GM23338 (cell line): ENCODE measurements at regions not wholly inside any gene's neighbourhood (a gene's known extent, or its start where the extent isn't known, plus 50 kb on each side); places are given as distances from the start of the nearest gene placed in this dataset.

Source experiments
- ATAC-seq: fragments of 200-7000 bp; cut with Tn5 transposase; 3 replicates; pipeline ENCODE4 v1.9.1; 2020
- DNase-seq: peaks from one replicate; pipeline ENCODE4 v3.0.0-alpha.2; 2015; ENCODE audit warnings: low spot score
- H2AFZ ChIP-seq: fragments of 200-600 bp; sonication (generic); 2 replicates; pipeline ENCODE4 v1.8.0; 2016; ENCODE audit warnings: antibody characterized with exemption, mild to moderate bottlenecking, moderate library complexity
- H3F3A ChIP-seq: fragments of 200-600 bp; sonication (generic); replicated peaks from 2 replicates; pipeline ENCODE4 v1.8.0; 2017; ENCODE audit warnings: antibody characterized with exemption, mixed run types, low read depth
- H3K27ac ChIP-seq: fragments of 200-600 bp; sonication (generic); 2 replicates; pipeline ENCODE4 v1.6.1; 2016; ENCODE audit warnings: low read depth
- H3K27me3 ChIP-seq: fragments of 200-600 bp; sonication (generic); 2 replicates; pipeline ENCODE4 v1.8.0; 2016; ENCODE audit warnings: mild to moderate bottlenecking, mixed run types, moderate library complexity; ENCODE audit not compliant: insufficient read depth
- H3K36me3 ChIP-seq: fragments of 200-600 bp; sonication (generic); 2 replicates; pipeline ENCODE4 v1.8.0; 2016; ENCODE audit warnings: mild to moderate bottlenecking; ENCODE audit not compliant: insufficient read depth
- H3K4me1 ChIP-seq: fragments of 200-600 bp; sonication (generic); 2 replicates; pipeline ENCODE4 v1.8.0; 2016; ENCODE audit warnings: mild to moderate bottlenecking, moderate library complexity; ENCODE audit not compliant: insufficient read depth
- H3K4me2 ChIP-seq: fragments of 200-600 bp; sonication (generic); 2 replicates; pipeline ENCODE4 v1.7.1; 2017; ENCODE audit warnings: mixed run types
- H3K4me3 ChIP-seq: fragments of 200-600 bp; sonication (generic); 2 replicates; pipeline ENCODE4 v1.6.1; 2016; ENCODE audit warnings: mixed run types
- H3K79me2 ChIP-seq: fragments of 200-600 bp; sonication (generic); replicated peaks from 2 replicates; pipeline ENCODE4 v1.8.0; 2017; ENCODE audit warnings: mild to moderate bottlenecking; ENCODE audit not compliant: insufficient read depth
- H3K9me2 ChIP-seq: fragments of 200-600 bp; sonication (generic); 2 replicates; pipeline ENCODE4 v1.8.0; 2017; ENCODE audit not compliant: insufficient read depth
- H4K20me1 ChIP-seq: fragments of 200-600 bp; sonication (generic); replicated peaks from 2 replicates; pipeline ENCODE4 v1.8.0; 2017; ENCODE audit warnings: mild to moderate bottlenecking; ENCODE audit not compliant: insufficient read depth
- H3K27ac Mint-ChIP-seq: 2 replicates; pipeline ENCODE4 v1.8.0; 2020; ENCODE audit warnings: inconsistent platforms, mild to moderate bottlenecking, moderate library complexity, mixed read lengths
- H3K27me3 Mint-ChIP-seq: 3 replicates; pipeline ENCODE4 v1.8.0; 2022; ENCODE audit warnings: low read depth, mild to moderate bottlenecking, moderate library complexity, mixed read lengths, inconsistent platforms; ENCODE audit not compliant: insufficient read depth, poor library complexity
- H3K36me3 Mint-ChIP-seq: 3 replicates; pipeline ENCODE4 v1.8.0; 2021; ENCODE audit warnings: low read depth, mild to moderate bottlenecking, inconsistent platforms, moderate library complexity, mixed read lengths
- H3K4me1 Mint-ChIP-seq: 3 replicates; pipeline ENCODE4 v1.8.0; 2020; ENCODE audit warnings: mild to moderate bottlenecking, inconsistent platforms, mixed read lengths
- H3K4me3 Mint-ChIP-seq: 3 replicates; pipeline ENCODE4 v1.8.0; 2021; ENCODE audit warnings: moderate library complexity, mild to moderate bottlenecking, inconsistent platforms, mixed read lengths
- H3K9me3 Mint-ChIP-seq: 3 replicates; pipeline ENCODE4 v1.8.0; 2020; ENCODE audit warnings: moderate library complexity, mild to moderate bottlenecking, inconsistent platforms, mixed read lengths
- CREB1 ChIP-seq: fragments of 250-450 bp; sonication (Bioruptor Pico); IDR thresholded peaks from 2 replicates; pipeline ENCODE4 v1.5.0; 2020; ENCODE audit warnings: low read depth, mild to moderate bottlenecking, moderate library complexity
- CTCF ChIP-seq, 2 experiments: fragments of 200-600 bp in 1 of 2; sonication (generic) in 1 of 2; conservative IDR thresholded peaks; 2 replicates each; pipeline versions ENCODE4 v1.5.1 to v1.6.1; 2016 to 2017; ENCODE audit warnings: antibody characterized with exemption in 2 of 2, low read depth in 2 of 2, mild to moderate bottlenecking in 2 of 2, moderate library complexity in 1 of 2
- REST ChIP-seq: IDR thresholded peaks from one replicate; pipeline ENCODE4 v1.6.1; 2018; ENCODE audit warnings: antibody characterized with exemption; ENCODE audit not compliant: unreplicated experiment
- ZNF331 ChIP-seq: fragments of 250-450 bp; sonication (Bioruptor Pico); IDR thresholded peaks from 2 replicates; pipeline ENCODE4 v1.5.0; 2020; ENCODE audit warnings: low read depth, mild to moderate bottlenecking, moderate library complexity
- ZNF462 ChIP-seq: fragments of 250-450 bp; sonication (Bioruptor Pico); IDR thresholded peaks from 2 replicates; pipeline ENCODE4 v1.5.0; 2020; ENCODE audit warnings: mild to moderate bottlenecking, moderate library complexity

DNA sequence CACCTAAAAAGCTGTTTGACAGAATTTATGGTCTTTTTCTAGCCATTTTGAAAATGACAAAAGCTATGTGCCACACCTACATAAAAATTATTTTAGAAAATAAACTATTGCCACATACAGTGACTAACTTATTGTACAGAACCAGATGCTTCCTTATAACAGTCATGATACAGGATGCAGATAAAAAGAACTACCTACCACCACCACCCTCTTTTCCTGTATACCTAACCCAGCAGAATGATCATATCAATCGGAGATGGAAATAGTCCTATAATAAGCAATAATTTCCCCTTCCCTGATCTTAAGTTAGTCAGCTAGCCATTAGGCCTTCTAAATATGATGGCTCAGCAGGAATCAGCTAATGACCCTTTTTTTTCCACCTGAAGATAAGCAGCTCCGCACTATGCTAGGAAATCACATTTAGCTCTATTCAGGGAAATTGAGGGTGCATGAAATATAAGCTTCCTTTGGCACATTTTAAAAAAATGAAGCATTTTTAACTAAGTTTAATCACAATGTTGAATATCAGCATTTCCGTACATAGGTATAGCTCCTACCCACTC is 155.5 kb upstream of the SETMAR start:
- no peaks in the 10 kb centered on the region for H3K79me2 ChIP-seq
- Mint-ChIP-seq H3K27me3 (no peaks in the 10 kb centered on the region), H3K27ac (no peak overlapping the region), H3K4me1 (no peaks in the 10 kb centered on the region), H3K36me3 (no peaks in the 10 kb centered on the region), H3K4me3 (no peak overlapping the region), H3K9me3 (peaks cover 64% of the 10 kb centered on the region)
- H3K4me3 ChIP-seq = no peak overlapping the region
- no peaks in the 10 kb centered on the region for H3K9me2 ChIP-seq
- no peak overlapping the region for H3K27ac ChIP-seq
- no peaks in the 10 kb centered on the region for H4K20me1 ChIP-seq
- DNase-seq (no peak), ATAC-seq (no peak)
- H3K27me3 ChIP-seq = no peaks in the 10 kb centered on the region
- no peak overlapping the region for H3K4me2 ChIP-seq
- no peaks in the 10 kb centered on the region for H3F3A ChIP-seq
- no peaks in the 10 kb centered on the region for H3K4me1 ChIP-seq
- TF ChIP-seq ZNF331 (no peak), CREB1 (no peak), CTCF (conservative IDR thresholded peaks at IDR 0.05; ENCODE audit: low read depth in 2 of 2) (no peak), REST (no peak), ZNF462 (no peak)
- H3K36me3 ChIP-seq = no peaks in the 10 kb centered on the region
- no peak overlapping the region for H2AFZ ChIP-seq
